SIG-M5 treated with dmso at 0.1 percent for 504 hours (cell line): ENCODE measurements at regions not wholly inside any gene's neighbourhood (a gene's known extent, or its start where the extent isn't known, plus 50 kb on each side); places are given as distances from the start of the nearest gene placed in this dataset.
"Not testable (repeated sequence)": the region's sequence is repeated elsewhere in the genome, so short reads cannot be mapped to it uniquely, and the experiment has no call there.

Experiments
- DNase-seq: peaks from one replicate; lab custom pipeline; 2025; ENCODE audit not compliant: unreplicated experiment; lab: John Stamatoyannopoulos, UW

GRCh38 chr1:67528141-67528540 lies 97.9 kb upstream of the SERBP1 start:
- DNase-seq = no peak

- no peak for DNase-seq
Observed at GRCh38 chr1:67530071-67530470, 99.9 kb upstream of the SERBP1 start.

DNA sequence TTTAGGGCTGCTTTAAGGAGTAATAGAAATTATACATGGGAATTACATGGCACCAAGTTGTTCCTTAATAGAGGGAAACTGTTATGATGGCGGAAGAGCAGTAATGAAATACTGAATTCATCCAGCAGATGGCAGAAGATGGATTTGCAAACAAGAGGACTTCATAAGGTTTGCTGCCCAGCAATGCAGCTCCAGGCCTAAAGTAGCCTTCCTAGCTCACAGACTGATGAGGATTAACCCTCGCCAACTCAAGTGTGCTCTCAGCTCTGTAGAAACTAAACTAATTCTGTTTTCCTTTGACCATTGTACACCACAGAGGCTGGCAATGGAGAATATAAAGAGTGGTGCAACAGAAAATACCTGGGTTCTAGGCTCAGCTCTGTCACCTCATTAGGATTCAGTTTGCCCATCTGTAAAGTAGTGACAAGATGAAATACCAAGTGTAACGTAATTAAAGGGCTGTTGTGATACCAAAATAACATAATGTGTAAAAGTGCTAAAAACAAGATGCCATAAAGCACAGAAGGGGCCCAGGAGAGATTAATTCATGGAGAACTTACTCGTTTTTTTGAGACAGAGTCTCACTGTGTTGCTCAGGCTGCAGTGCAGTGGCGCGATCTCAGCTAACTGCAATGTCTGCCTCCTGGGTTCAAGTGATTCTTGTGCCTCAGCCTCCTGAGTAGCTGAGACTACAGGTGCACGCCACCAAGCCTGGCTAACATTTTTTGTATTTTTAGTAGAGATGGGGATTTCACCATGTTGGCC lies 102.4 kb upstream of the SERBP1 start:
- DNase-seq = peak; percentile 59

GRCh38 chr1:67534627-67535065 lies 104.4 kb upstream of the SERBP1 start:
- DNase-seq = no peak

GRCh38 chr1:67535474-67535873 lies 105.3 kb upstream of the SERBP1 start:
- peak; percentile 52 for DNase-seq

GRCh38 chr1:67536957-67537666 lies 106.9 kb upstream of the SERBP1 start:
- DNase-seq = no peak

GRCh38 chr1:67537667-67538018 lies 107.4 kb upstream of the SERBP1 start:
- no peak for DNase-seq

- no peak for DNase-seq
Observed at GRCh38 chr1:67540025-67540732, 110.0 kb upstream of the SERBP1 start.

GRCh38 chr1:67540733-67541125 lies 110.5 kb upstream of the SERBP1 start:
- DNase-seq = no peak

GRCh38 chr1:67542747-67543146 lies 112.5 kb upstream of the SERBP1 start:
- DNase-seq = no peak

GRCh38 chr1:67544921-67545320 lies 114.7 kb upstream of the SERBP1 start:
- no peak for DNase-seq

GRCh38 chr1:67545364-67545763 lies 115.2 kb upstream of the SERBP1 start:
- no peak for DNase-seq

- DNase-seq = no peak
Observed at GRCh38 chr1:67551375-67551774, 121.2 kb upstream of the SERBP1 start.

DNA sequence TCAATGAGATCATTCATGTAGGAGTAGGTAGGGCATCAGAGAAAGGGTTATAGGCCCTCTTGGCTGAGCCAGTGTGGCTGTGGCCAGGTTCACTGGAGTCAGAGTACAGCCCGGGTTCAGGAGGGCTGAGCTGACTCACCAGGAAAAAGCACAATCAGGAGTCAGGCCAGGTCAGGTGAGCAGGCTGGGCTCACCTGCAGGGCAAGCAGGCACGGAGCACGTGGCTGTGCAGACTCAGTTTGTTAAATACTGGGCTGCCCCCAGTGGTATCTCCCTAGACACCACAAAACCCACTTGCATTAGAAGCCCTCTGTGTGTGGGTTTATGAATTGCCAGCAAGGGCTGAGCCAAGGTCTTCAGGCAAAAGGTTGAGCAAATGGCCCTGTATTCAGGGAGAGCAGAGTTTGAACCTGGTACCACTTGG lies 122.1 kb upstream of the SERBP1 start:
- no peak for DNase-seq

- not testable (repeated sequence) for DNase-seq
Observed at GRCh38 chr1:67554204-67554603, 124.0 kb upstream of the SERBP1 start.

DNA sequence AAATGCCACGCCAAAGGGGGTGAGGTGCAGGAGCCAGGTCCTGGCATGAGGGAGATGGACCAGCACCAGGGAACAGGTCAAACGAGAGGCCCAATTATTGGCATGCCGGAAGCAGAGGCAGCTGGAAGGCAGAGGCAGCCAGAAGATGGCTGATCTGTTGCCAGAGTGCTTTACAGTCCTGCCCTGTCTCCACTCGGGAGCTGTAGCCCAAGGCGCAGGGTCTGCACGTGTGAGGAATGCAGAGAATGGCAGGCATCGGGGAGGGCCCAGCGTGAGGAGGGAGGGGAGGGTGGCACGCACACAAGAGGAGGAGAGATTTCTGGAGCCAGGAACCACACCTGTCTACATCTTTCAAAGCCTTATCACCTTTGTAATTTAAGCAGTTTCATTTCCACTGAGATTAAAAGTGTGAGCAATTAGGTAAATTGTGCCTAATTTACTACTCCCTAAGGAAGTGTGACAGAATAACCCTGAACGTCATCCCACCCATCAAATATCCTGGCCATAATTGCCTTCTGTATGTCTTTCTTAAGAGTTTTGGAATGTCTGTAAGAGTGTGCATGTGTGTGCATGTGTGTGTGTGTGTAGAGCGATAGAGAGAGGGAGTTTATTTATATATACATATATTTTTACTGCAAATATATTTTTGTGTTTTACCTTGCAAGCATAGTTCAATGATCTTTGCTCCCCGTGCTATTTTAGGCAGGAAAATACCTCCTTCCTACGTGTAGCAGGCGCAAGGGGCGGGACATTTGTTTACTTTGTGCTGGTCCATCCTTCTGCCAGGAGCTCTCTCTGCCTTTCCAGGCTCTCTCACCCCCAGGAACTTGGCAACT lies 125.5 kb upstream of the SERBP1 start:
- no peak for DNase-seq

GRCh38 chr1:67556297-67556900 lies 126.2 kb upstream of the SERBP1 start:
- no peak for DNase-seq

DNA sequence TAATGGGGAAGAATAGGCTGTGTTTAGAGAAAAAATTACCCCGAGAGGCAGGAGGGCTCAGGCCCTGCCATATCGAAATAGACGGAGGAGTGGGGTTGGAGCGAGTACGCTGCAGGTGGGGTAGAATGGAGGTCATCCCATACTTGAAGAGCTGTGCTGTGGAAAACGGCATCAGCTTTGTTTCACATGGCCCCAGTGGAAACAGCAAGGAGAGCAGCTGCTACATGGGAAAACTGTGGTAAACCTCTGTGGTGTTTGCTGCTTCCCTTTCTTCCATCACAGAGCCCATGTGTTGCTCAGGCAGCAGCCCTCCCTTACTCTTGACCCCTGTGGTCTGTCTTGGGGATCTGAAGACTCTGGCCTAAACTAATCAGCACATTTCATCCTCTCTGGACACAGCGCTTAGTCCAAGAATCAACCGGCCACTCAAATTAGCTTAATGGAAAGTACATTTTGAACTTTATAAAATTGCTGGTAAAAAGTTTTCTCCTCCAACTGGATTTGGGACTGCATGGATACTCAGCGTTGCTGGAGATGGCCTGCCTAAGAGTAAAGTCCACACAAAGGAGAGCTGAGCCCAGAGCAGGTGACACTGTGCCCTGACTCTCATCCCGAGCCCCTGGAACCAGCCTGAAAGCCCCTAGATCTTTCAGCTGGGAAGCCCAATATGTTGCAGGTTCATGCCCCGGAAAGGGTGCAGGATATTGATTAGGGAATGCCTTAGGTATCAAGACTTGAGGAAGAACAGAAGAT lies 127.1 kb upstream of the GADD45A start:
- no peak for DNase-seq

DNA sequence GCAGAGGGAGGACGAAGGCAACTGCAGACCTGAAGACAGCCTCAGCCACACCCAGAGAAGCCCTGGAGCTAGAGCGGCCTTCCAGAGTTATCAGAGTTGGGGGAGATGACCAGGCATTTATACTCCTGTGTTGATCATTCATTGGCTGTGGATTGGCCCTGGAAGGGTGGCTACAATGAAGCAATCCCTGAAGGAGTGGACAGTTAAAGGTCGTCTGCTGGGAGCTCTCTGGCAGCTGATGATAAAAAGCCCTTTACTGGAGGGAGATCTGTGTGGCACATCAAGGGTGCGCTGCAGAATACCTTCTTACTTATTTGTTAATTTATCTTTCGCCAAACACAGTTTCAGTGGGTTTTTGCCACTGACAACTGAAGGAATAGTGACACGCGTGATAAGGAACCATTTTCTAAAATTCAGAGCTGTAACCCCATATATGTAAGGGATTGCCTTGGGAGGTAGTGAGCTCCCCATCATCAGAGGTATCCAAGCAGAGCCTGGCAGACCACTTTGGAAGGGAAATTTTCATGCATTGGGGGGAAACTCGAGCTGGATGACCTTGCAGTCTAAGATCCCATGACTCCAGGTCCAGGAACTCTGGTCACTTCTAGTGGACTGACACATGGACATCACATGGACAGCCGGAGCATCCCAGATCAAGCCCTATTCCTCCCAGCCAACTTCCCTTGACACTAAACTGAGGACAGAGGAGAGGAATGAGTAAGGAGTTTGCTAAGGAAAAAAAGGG lies 126.4 kb upstream of the GADD45A start:
- no peak for DNase-seq
